ENCODE measurements at regions not wholly inside any gene's neighbourhood (a gene's known extent, or its start where the extent isn't known, plus 50 kb on each side); places are given as distances from the start of the nearest gene placed in this dataset.

- ChIA-PET POLR2A (no interaction called here), CTCF (no interaction called here)
- Histone ChIP-seq H3K4me1 (ENCODE audit: control insufficient read depth in 2 of 2, insufficient read depth in 2 of 2, low read length in 2 of 2) (no peaks in the 10 kb centered on the region), H3K27me3 (replicated peaks in 1 of 4; ENCODE audit: control extremely low read depth in 1 of 4, control insufficient read depth in 3 of 4, insufficient read depth in 4 of 4, low read length in 3 of 4) (no peaks in the 10 kb centered on the region), H3K4me2 (replicated peaks; ENCODE audit: low read depth, low read length, poor library complexity, severe bottlenecking) (no peak overlapping the region), H3K79me2 (ENCODE audit: control insufficient read depth, insufficient read depth, low read length) (no peaks in the 10 kb centered on the region), H3K36me3 (replicated peaks in 1 of 2; ENCODE audit: control extremely low read depth in 1 of 2, control insufficient read depth in 1 of 2, extremely low read depth in 1 of 2, insufficient read depth in 2 of 2, low read length in 1 of 2) (no peaks in the 10 kb centered on the region), H3K4me3 (ENCODE audit: control extremely low read depth in 1 of 5, extremely low read depth in 1 of 5, insufficient read depth in 1 of 5, low read depth in 2 of 5, low read length in 4 of 5) (no peak overlapping the region), H3K9ac (ENCODE audit: low read length) (no peak overlapping the region), H2AFZ (ENCODE audit: insufficient read depth, low read depth, low read length, poor library complexity, severe bottlenecking) (no peak overlapping the region), H3K9me3 (ENCODE audit: control extremely low read depth in 1 of 3, control insufficient read depth in 2 of 3, insufficient read depth in 1 of 3, low read length in 2 of 3) (no peaks in the 10 kb centered on the region), H4K20me1 (ENCODE audit: control insufficient read depth, insufficient read depth, low read length, poor library complexity, severe bottlenecking) (no peaks in the 10 kb centered on the region), H3K27ac (ENCODE audit: low read length in 2 of 2) (no peak overlapping the region)
- no peak for ATAC-seq (ENCODE audit: low read depth)
- TF ChIP-seq CTCF (IDR thresholded peaks at IDR 0.05) = no peak
- no peak for TF ChIP-seq EZH2 (IDR thresholded peaks at IDR 0.05; ENCODE audit: borderline replicate concordance, insufficient read depth, low read depth, low read length, poor library complexity, severe bottlenecking)
- DNase-seq = no peak
- intact Hi-C loops (cut with micrococcal nuclease) = no loop called here
- WGBS (ENCODE audit: insufficient coverage) = 84% methylated on average over 3 of the region's 3 CpGs
- H3K27me3 Mint-ChIP-seq = peaks cover 3% of the 10 kb centered on the region
- no peaks in the 10 kb centered on the region for H3K9me3 Mint-ChIP-seq (ENCODE audit: insufficient read depth)
- no peaks in the 10 kb centered on the region for H3K4me1 Mint-ChIP-seq
- H3K4me3 Mint-ChIP-seq = no peak overlapping the region
- no peak overlapping the region for H3K27ac Mint-ChIP-seq
Measured at GRCh38 chr5:113789769-113790168, 276.3 kb downstream of the YTHDC2 start.

GRCh38 chr5:113792806-113793205 lies 279.3 kb downstream of the YTHDC2 start:
- H3K4me1 ChIP-seq (ENCODE audit: control insufficient read depth in 2 of 2, insufficient read depth in 2 of 2, low read length in 2 of 2) = no peaks in the 10 kb centered on the region
- no peak for DNase-seq
- no peak overlapping the region for H3K4me3 ChIP-seq (ENCODE audit: control extremely low read depth in 1 of 5, extremely low read depth in 1 of 5, insufficient read depth in 1 of 5, low read depth in 2 of 5, low read length in 4 of 5)
- no peaks in the 10 kb centered on the region for H3K27me3 ChIP-seq (replicated peaks in 1 of 4; ENCODE audit: control extremely low read depth in 1 of 4, control insufficient read depth in 3 of 4, insufficient read depth in 4 of 4, low read length in 3 of 4)
- H4K20me1 ChIP-seq (ENCODE audit: control insufficient read depth, insufficient read depth, low read length, poor library complexity, severe bottlenecking) = no peaks in the 10 kb centered on the region
- 92% methylated on average over 2 of the region's 4 CpGs for WGBS (ENCODE audit: insufficient coverage)
- intact Hi-C loops (cut with micrococcal nuclease) = no loop called here
- H3K9me3 Mint-ChIP-seq (ENCODE audit: insufficient read depth) = no peaks in the 10 kb centered on the region
- no peak overlapping the region for H2AFZ ChIP-seq (ENCODE audit: insufficient read depth, low read depth, low read length, poor library complexity, severe bottlenecking)
- ChIA-PET POLR2A (no interaction called here), CTCF (no interaction called here)
- H3K4me2 ChIP-seq (replicated peaks; ENCODE audit: low read depth, low read length, poor library complexity, severe bottlenecking) = no peak overlapping the region
- no peak overlapping the region for H3K4me3 Mint-ChIP-seq
- H3K79me2 ChIP-seq (ENCODE audit: control insufficient read depth, insufficient read depth, low read length) = no peaks in the 10 kb centered on the region
- H3K4me1 Mint-ChIP-seq = no peaks in the 10 kb centered on the region
- ATAC-seq (ENCODE audit: low read depth) = no peak
- peaks cover 3% of the 10 kb centered on the region for H3K27me3 Mint-ChIP-seq
- H3K27ac ChIP-seq (ENCODE audit: low read length in 2 of 2) = no peak overlapping the region
- H3K9ac ChIP-seq (ENCODE audit: low read length) = no peak overlapping the region
- H3K36me3 ChIP-seq (replicated peaks in 1 of 2; ENCODE audit: control extremely low read depth in 1 of 2, control insufficient read depth in 1 of 2, extremely low read depth in 1 of 2, insufficient read depth in 2 of 2, low read length in 1 of 2) = no peaks in the 10 kb centered on the region
- H3K9me3 ChIP-seq (ENCODE audit: control extremely low read depth in 1 of 3, control insufficient read depth in 2 of 3, insufficient read depth in 1 of 3, low read length in 2 of 3) = no peaks in the 10 kb centered on the region
- TF ChIP-seq EZH2 (IDR thresholded peaks at IDR 0.05; ENCODE audit: borderline replicate concordance, insufficient read depth, low read depth, low read length, poor library complexity, severe bottlenecking) (no peak), CTCF (IDR thresholded peaks at IDR 0.05) (no peak)
- H3K27ac Mint-ChIP-seq = no peak overlapping the region

Measured in B cell (primary cell).